Transverse colon (tissue), 4 donors: ENCODE measurements at regions not wholly inside any gene's neighbourhood (a gene's known extent, or its start where the extent isn't known, plus 50 kb on each side); places are given as distances from the start of the nearest gene placed in this dataset.

Experiments used
- DNase-seq: peaks from one replicate; pipeline ENCODE4 v3.0.0-alpha.2; 2019
- H3K27ac ChIP-seq, 4 donors: fragments of 200-600 bp; sonication (generic); 2 replicates each; pipeline ENCODE4 v1.5.1; 2016 to 2018; ENCODE audit warnings: inconsistent platforms in 4 of 4
- H3K27me3 ChIP-seq: fragments of 200-600 bp; sonication (generic); 2 replicates; pipeline ENCODE4 v1.5.1; 2017; ENCODE audit warnings: inconsistent platforms
- H3K36me3 ChIP-seq, 4 donors: fragments of 200-600 bp; sonication (generic); 2 replicates each; pipeline ENCODE4 v1.5.1; 2017 to 2019; ENCODE audit warnings: inconsistent platforms in 4 of 4
- H3K4me1 ChIP-seq, 4 donors: fragments of 200-600 bp; sonication (generic); 2 replicates each; pipeline ENCODE4 v1.5.1; 2017 to 2020; ENCODE audit warnings: inconsistent platforms in 4 of 4
- H3K4me3 ChIP-seq, 4 donors: fragments of 200-600 bp; sonication (generic); 1 replicate in 1 of 4; 2 replicates in 3 of 4; pipeline versions ENCODE4 v1.5.1 to v1.6.1; 2017 to 2019; ENCODE audit warnings: inconsistent platforms in 4 of 4
- H3K9me3 ChIP-seq, 2 donors: fragments of 200-600 bp; sonication (generic); 2 replicates each; pipeline ENCODE4 v1.5.1; 2017 to 2019; ENCODE audit warnings: inconsistent platforms in 2 of 2
- EP300 ChIP-seq: sonication (generic); formaldehyde crosslinking; IDR thresholded peaks from one replicate; pipeline ENCODE4 v1.6.1; 2017; ENCODE audit warnings: antibody characterized with exemption, low read depth
- POLR2A ChIP-seq: fragments of 450-650 bp; IDR thresholded peaks from one replicate; pipeline ENCODE4 v1.6.1; 2016; ENCODE audit warnings: antibody characterized with exemption, mild to moderate bottlenecking, moderate library complexity
- POLR2AphosphoS5 ChIP-seq, 3 donors: sonication (generic); formaldehyde crosslinking; IDR thresholded peaks; one replicate each; pipeline ENCODE4 v1.6.1; 2016; ENCODE audit warnings: antibody characterized with exemption in 3 of 3
- WGBS, 2 donors: methylation state at CpG; one replicate each; pipeline ENCODE4 v1.1.5; 2018; ENCODE audit warnings: low coverage in 1 of 2; 5-methylcytosine and 5-hydroxymethylcytosine counted together
- in situ Hi-C, 4 donors: fragments of 200-750 bp; cut with MboI; loops; one replicate each; pipeline versions ENCODE4 v1.15.0 to v1.15.1; 2017; ENCODE audit warnings: low sequenced_read_pairs in 3 of 4, low pct_ligation_motif_present in 1 of 4, low pct_unique_long_range_greater_than_20kb in 1 of 4
- intact Hi-C: fragments of 100-400 bp; cut with DNase I; formaldehyde crosslinking; loops from one replicate; pipeline ENCODE4 v1.15.1; 2023; ENCODE audit warnings: low total_unique reads
- TF ChIP-seq, protein P1 (sequence below), 5 experiments: fragments of 200-600 bp in 3 of 5; fragments of 450-650 bp in 2 of 5; sonication (generic) in 3 of 5; IDR thresholded peaks; 1 replicate in 2 of 5; 2 replicates in 3 of 5; pipeline ENCODE4 v1.5.1; 2016 to 2017; ENCODE audit warnings: antibody characterized with exemption in 5 of 5, inconsistent platforms in 3 of 5, mild to moderate bottlenecking in 2 of 5, moderate library complexity in 1 of 5

DNA sequence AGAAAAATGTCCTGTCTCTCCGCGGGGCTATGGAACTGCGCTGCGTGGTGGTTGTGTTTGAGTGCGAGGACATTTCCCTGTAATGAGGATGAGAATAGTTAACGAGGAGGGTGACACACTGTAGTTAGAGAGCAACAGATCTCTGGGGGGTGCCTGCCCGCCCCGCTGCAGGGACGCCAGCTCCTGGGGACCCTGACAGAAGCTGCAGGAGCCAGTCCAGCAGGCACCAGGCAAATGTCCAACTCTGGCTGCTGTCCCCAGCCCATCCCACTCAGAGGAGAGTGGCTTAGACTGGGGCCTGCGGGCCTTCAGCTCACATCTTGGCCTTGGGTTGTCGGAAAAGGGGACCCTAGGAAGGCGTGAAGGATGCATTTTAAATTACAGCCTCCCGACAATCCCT, 92.9 kb upstream of the FOXP4 start:
- 70 to 88% methylated on average over 2 to 13 of the region's 13 CpGs for WGBS, 2 donors
- no peaks in the 10 kb centered on the region for H3K9me3 ChIP-seq
- no peaks in the 10 kb centered on the region for H3K27me3 ChIP-seq
- H3K4me1 ChIP-seq, result peaks cover 27 to 53% (median 40%) of the 10 kb centered on the region in 4 donors
- H3K36me3 ChIP-seq, result no peaks in the 10 kb centered on the region
- TF ChIP-seq EP300 (no peak), POLR2AphosphoS5 (IDR thresholded peaks at IDR 0.05) (no peak), POLR2A (no peak)
- TF ChIP-seq, protein P1, sequence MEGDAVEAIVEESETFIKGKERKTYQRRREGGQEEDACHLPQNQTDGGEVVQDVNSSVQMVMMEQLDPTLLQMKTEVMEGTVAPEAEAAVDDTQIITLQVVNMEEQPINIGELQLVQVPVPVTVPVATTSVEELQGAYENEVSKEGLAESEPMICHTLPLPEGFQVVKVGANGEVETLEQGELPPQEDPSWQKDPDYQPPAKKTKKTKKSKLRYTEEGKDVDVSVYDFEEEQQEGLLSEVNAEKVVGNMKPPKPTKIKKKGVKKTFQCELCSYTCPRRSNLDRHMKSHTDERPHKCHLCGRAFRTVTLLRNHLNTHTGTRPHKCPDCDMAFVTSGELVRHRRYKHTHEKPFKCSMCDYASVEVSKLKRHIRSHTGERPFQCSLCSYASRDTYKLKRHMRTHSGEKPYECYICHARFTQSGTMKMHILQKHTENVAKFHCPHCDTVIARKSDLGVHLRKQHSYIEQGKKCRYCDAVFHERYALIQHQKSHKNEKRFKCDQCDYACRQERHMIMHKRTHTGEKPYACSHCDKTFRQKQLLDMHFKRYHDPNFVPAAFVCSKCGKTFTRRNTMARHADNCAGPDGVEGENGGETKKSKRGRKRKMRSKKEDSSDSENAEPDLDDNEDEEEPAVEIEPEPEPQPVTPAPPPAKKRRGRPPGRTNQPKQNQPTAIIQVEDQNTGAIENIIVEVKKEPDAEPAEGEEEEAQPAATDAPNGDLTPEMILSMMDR (IDR thresholded peaks at IDR 0.05), result no peak
- H3K27ac ChIP-seq, result no peak overlapping the region
- intact Hi-C loops, result no loop called here
- DNase-seq, result no peak
- in situ Hi-C loops, result loop anchor here in 1 of 4 donors (25.0 kb wide), 1 partner anchor 234 kb away; no protein-coding TSS in a partner anchor
- H3K4me3 ChIP-seq, result no peak overlapping the region

DNA sequence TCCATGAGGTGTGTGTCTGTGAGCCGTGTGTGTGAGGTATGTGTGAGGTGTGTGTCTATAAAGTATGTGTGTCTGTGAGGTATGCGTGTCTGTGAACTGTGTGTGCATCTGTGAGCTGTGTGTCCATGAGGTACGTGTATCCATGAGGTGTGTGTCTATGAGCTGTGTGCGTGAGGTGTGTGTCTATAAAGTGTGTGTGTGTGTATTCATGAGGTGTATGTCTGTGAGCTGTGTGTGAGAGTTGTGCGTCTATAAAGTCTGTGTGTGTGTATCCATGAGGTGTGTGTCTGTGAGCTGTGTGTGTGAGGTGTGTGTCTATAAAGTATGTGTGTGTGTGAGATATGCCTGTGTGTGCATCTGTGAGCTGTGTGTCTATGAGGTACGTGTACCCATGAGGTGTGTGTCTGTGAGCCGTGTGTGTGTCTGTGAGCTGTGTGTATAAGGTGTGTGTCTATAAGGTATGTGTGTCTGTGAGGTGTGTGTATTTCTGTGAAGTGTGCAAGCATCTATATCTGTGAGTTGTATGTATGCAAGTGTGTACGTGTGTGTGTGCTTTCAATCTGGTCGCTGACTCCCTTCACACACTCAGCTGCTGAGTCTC, 91.9 kb upstream of the FOXP4 start:
- in situ Hi-C loops, result loop anchor here in 1 of 4 donors (25.0 kb wide), 1 partner anchor 233 kb away; no protein-coding TSS in a partner anchor
- intact Hi-C loops, result no loop called here
- no peak overlapping the region for H3K4me3 ChIP-seq
- no peaks in the 10 kb centered on the region for H3K36me3 ChIP-seq
- TF ChIP-seq POLR2A (no peak), EP300 (no peak), POLR2AphosphoS5 (IDR thresholded peaks at IDR 0.05) (no peak)
- TF ChIP-seq, protein P1 (IDR thresholded peaks at IDR 0.05), result no peak
- 90% methylated on average over 3 to 9 of the region's 9 CpGs for WGBS, 2 donors
- no peak overlapping the region for H3K27ac ChIP-seq
- no peak for DNase-seq
- H3K4me1 ChIP-seq, result peaks cover 22 to 46% (median 37%) of the 10 kb centered on the region in 4 donors
- H3K27me3 ChIP-seq, result no peaks in the 10 kb centered on the region
- no peaks in the 10 kb centered on the region for H3K9me3 ChIP-seq

DNA sequence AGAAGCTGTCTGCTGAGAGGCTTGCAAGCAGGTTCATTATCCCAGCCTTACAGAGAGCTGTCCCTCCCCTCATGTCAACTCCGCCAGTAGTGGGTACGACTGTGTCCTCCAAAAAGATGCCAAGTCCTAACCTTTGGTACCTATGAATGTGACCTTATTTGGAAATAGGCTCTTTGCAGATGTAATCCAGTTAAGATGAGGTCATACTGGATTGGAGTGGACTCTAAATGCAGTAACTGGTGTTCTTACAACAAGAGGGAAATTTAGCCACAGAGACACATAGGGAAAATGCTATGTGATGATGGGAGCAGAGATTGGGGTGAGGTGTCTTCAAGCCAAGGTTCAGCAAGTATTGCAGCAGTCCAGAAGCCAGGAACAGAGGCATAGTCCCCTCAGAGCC, 90.8 kb upstream of the FOXP4 start:
- H3K4me1 ChIP-seq, result peaks cover 12 to 35% (median 26%) of the 10 kb centered on the region in 4 donors

DNA sequence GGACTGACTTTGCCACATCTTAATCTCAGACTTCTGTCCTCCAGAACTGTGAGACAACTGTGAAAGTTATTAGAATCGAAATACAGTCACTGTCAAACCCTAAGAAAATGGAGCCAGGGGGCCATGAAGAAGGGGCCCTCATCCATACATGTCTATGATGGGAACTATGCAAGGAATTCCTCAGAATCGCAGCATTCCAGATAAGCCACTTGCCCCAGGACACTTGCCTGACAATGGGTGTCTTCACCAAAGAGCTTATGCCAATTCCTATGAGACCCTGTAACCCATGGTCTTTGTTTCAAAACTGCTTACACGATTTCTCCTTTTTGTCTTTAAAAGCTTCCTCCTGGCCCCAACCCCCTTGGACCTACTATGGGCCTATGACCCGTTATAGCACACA, 90.4 kb upstream of the FOXP4 start:
- intact Hi-C loops, result no loop called here
- 40 to 63% methylated on average over 1 to 4 of the region's 4 CpGs for WGBS, 2 donors
- DNase-seq, result no peak
- peak overlapping the region in 1 of 4 donors; percentile 77 for H3K27ac ChIP-seq
- in situ Hi-C loops, result loop anchor here in 1 of 4 donors (25.0 kb wide), 1 partner anchor 231 kb away; no protein-coding TSS in a partner anchor
- H3K9me3 ChIP-seq, result no peaks in the 10 kb centered on the region
- no peak overlapping the region for H3K4me3 ChIP-seq
- TF ChIP-seq, protein P1 (IDR thresholded peaks at IDR 0.05), result no peak
- no peak for TF ChIP-seq EP300
- TF ChIP-seq POLR2AphosphoS5 (IDR thresholded peaks at IDR 0.05), result no peak
- TF ChIP-seq POLR2A, result no peak
- H3K4me1 ChIP-seq, result peaks cover 12 to 31% (median 23%) of the 10 kb centered on the region in 4 donors
- H3K36me3 ChIP-seq, result no peaks in the 10 kb centered on the region
- no peaks in the 10 kb centered on the region for H3K27me3 ChIP-seq

More for the DNA sequence above, 90.8 kb upstream of the FOXP4 start:
- no peak overlapping the region for H3K4me3 ChIP-seq
- no peaks in the 10 kb centered on the region for H3K27me3 ChIP-seq
- H3K9me3 ChIP-seq, result no peaks in the 10 kb centered on the region
- no peak overlapping the region for H3K27ac ChIP-seq
- DNase-seq, result no peak
- in situ Hi-C loops, result loop anchor here in 1 of 4 donors (25.0 kb wide), 1 partner anchor 232 kb away; no protein-coding TSS in a partner anchor
- no peak for TF ChIP-seq POLR2AphosphoS5 (IDR thresholded peaks at IDR 0.05)
- TF ChIP-seq, protein P1 (IDR thresholded peaks at IDR 0.05), result no peak
- no peak for TF ChIP-seq EP300
- TF ChIP-seq POLR2A, result no peak
- intact Hi-C loops, result no loop called here
- no peaks in the 10 kb centered on the region for H3K36me3 ChIP-seq
- WGBS, 2 donors, result 77 to 80% methylated on average over 1 to 2 of the region's 2 CpGs
